ENCODE measurements at regions not wholly inside any gene's neighbourhood (a gene's known extent, or its start where the extent isn't known, plus 50 kb on each side); places are given as distances from the start of the nearest gene placed in this dataset.

- no peak overlapping the region for H3K27ac ChIP-seq
- WGBS, 2 donors = 58 to 60% methylated on average over 5 of the region's 5 CpGs
- intact Hi-C loops (cut with DNase I) = loop anchor here in 1 of 10 donors (10.0 kb wide), 1 partner anchor 1550 kb away; no protein-coding TSS in a partner anchor
- peak; percentile 24 to 77 (median 55) for TF ChIP-seq CTCF (IDR thresholded peaks at IDR 0.05)
- peak in 1 of 2 donors; percentile 17 for DNase-seq
- no peaks in the 10 kb centered on the region for H3K4me1 ChIP-seq
- ATAC-seq = no peak
- no peaks in the 10 kb centered on the region for H3K36me3 ChIP-seq
- no peak overlapping the region for H3K4me3 ChIP-seq
- no peaks in the 10 kb centered on the region for H3K9me3 ChIP-seq
- peaks cover 0 to 7% (median 0%) of the 10 kb centered on the region in 7 donors for H3K27me3 ChIP-seq
These were observed 784.1 kb upstream of the FANCL start for GRCh38 chr2:59025157-59025757.

GRCh38 chr2:59021786-59022185 lies 780.7 kb upstream of the FANCL start:
- Histone ChIP-seq H3K4me1 (no peaks in the 10 kb centered on the region), H3K27me3 (peaks cover 0 to 7% (median 0%) of the 10 kb centered on the region in 7 donors), H3K36me3 (no peaks in the 10 kb centered on the region), H3K4me3 (no peak overlapping the region), H3K27ac (no peak overlapping the region), H3K9me3 (no peaks in the 10 kb centered on the region)
- ATAC-seq = no peak
- intact Hi-C loops (cut with DNase I) = loop anchor here in 1 of 10 donors (10.0 kb wide), 1 partner anchor 1553 kb away; no protein-coding TSS in a partner anchor
- no peak for TF ChIP-seq CTCF (IDR thresholded peaks at IDR 0.05)
- WGBS, 2 donors = 76 to 90% methylated on average over 1 of the region's 1 CpG
- no peak for DNase-seq

GRCh38 chr2:59019566-59020159 lies 778.5 kb upstream of the FANCL start:
- intact Hi-C loops (cut with DNase I) = loop anchor here in 1 of 10 donors (10.0 kb wide), 1 partner anchor 1555 kb away; no protein-coding TSS in a partner anchor
- Histone ChIP-seq H3K27ac (no peak overlapping the region), H3K4me3 (no peak overlapping the region), H3K36me3 (no peaks in the 10 kb centered on the region), H3K4me1 (no peaks in the 10 kb centered on the region), H3K27me3 (peaks cover 0 to 7% (median 0%) of the 10 kb centered on the region in 7 donors), H3K9me3 (peaks cover 0 to 4% (median 0%) of the 10 kb centered on the region in 11 donors)
- no peak for ATAC-seq
- no peak for DNase-seq
- 71 to 81% methylated on average over 7 of the region's 7 CpGs for WGBS, 2 donors
- no peak for TF ChIP-seq CTCF (IDR thresholded peaks at IDR 0.05)

GRCh38 chr2:59018737-59019136 lies 777.6 kb upstream of the FANCL start:
- TF ChIP-seq CTCF (IDR thresholded peaks at IDR 0.05) = no peak
- no peak for ATAC-seq
- Histone ChIP-seq H3K4me3 (no peak overlapping the region), H3K27ac (no peak overlapping the region), H3K4me1 (no peaks in the 10 kb centered on the region), H3K36me3 (no peaks in the 10 kb centered on the region), H3K9me3 (peaks cover 0 to 4% (median 0%) of the 10 kb centered on the region in 11 donors), H3K27me3 (no peaks in the 10 kb centered on the region)
- intact Hi-C loops (cut with DNase I) = no loop called here
- 81 to 88% methylated on average over 3 of the region's 3 CpGs for WGBS, 2 donors
- DNase-seq = no peak

All from heart right ventricle (tissue), 16 donors.